WTC11 (cell line): ENCODE measurements at regions not wholly inside any gene's neighbourhood (a gene's known extent, or its start where the extent isn't known, plus 50 kb on each side); places are given as distances from the start of the nearest gene placed in this dataset.

Experiments
- ATAC-seq: fragments of 200-7000 bp; cut with Tn5 transposase; 2 replicates; pipeline ENCODE4 v1.10.0; 2021; ENCODE audit warnings: mild to moderate bottlenecking, moderate library complexity
- CTCF ChIA-PET: fragments of 300-600 bp; sonication (Branson Sonifier 250); formaldehyde crosslinking; loops from one replicate; lab custom pipeline; 2021; ENCODE audit warnings: antibody characterized with exemption; lab: Charles Lee
- POLR2A ChIA-PET: fragments of 350-600 bp; sonication (Branson Sonifier 250); formaldehyde crosslinking; loops from one replicate; lab custom pipeline; 2021; ENCODE audit warnings: antibody characterized with exemption; lab: Charles Lee
- DNase-seq: peaks from one replicate; pipeline ENCODE4 v3.0.0; 2021; ENCODE audit warnings: low spot score
- H3K27ac Mint-ChIP-seq: 2 replicates; pipeline ENCODE4 v1.8.0; 2021; ENCODE audit warnings: mixed read lengths
- H3K27me3 Mint-ChIP-seq: 2 replicates; pipeline ENCODE4 v1.8.0; 2021; ENCODE audit warnings: low read depth, mild to moderate bottlenecking, moderate library complexity, mixed read lengths
- H3K36me3 Mint-ChIP-seq: 2 replicates; pipeline ENCODE4 v1.8.0; 2021; ENCODE audit warnings: mixed read lengths
- H3K4me1 Mint-ChIP-seq: 2 replicates; pipeline ENCODE4 v1.8.0; 2022; ENCODE audit warnings: mixed read lengths
- H3K4me3 Mint-ChIP-seq: 2 replicates; pipeline ENCODE4 v1.8.0; 2021; ENCODE audit warnings: mild to moderate bottlenecking, moderate library complexity, mixed read lengths
- H3K9me3 Mint-ChIP-seq: 2 replicates; pipeline ENCODE4 v1.8.0; 2021; ENCODE audit warnings: mixed read lengths
- AR ChIP-seq: fragments of 250-450 bp; sonication (Bioruptor Pico); IDR thresholded peaks from 2 replicates; pipeline ENCODE4 v1.9.0; 2021; ENCODE audit warnings: mild to moderate bottlenecking
- ATF1 ChIP-seq: sonication (generic); formaldehyde crosslinking; IDR thresholded peaks from 2 replicates; pipeline ENCODE4 v1.8.1; 2023; ENCODE audit warnings: mild to moderate bottlenecking, moderate library complexity, missing genetic modification reagents
- ATF3 ChIP-seq: sonication (generic); formaldehyde crosslinking; conservative IDR thresholded peaks from 2 replicates; pipeline ENCODE4 v1.8.1; 2022; ENCODE audit warnings: mild to moderate bottlenecking, missing genetic modification reagents
- CDX4 ChIP-seq: fragments of 250-450 bp; sonication (Bioruptor Pico); IDR thresholded peaks from 2 replicates; pipeline ENCODE4 v1.9.0; 2021; ENCODE audit warnings: moderate library complexity, mild to moderate bottlenecking, inconsistent platforms, borderline replicate concordance
- FOXK1 ChIP-seq: sonication (generic); formaldehyde crosslinking; IDR thresholded peaks from 2 replicates; pipeline ENCODE4 v1.8.0; 2022; ENCODE audit warnings: mild to moderate bottlenecking, moderate library complexity, missing genetic modification reagents
- IRF2 ChIP-seq: sonication (generic); formaldehyde crosslinking; IDR thresholded peaks from 2 replicates; pipeline ENCODE4 v1.8.0; 2022; ENCODE audit warnings: low read depth, missing genetic modification reagents, borderline replicate concordance
- JUN ChIP-seq: sonication (generic); formaldehyde crosslinking; IDR thresholded peaks from 2 replicates; pipeline ENCODE4 v1.8.0; 2023; ENCODE audit warnings: mild to moderate bottlenecking, missing genetic modification reagents
- KAT7 ChIP-seq: sonication (generic); formaldehyde crosslinking; IDR thresholded peaks from 2 replicates; pipeline ENCODE4 v1.8.1; 2023; ENCODE audit warnings: missing genetic modification reagents, mild to moderate bottlenecking, borderline replicate concordance
- MXD4 ChIP-seq: fragments of 250-450 bp; sonication (Bioruptor Pico); IDR thresholded peaks from 2 replicates; pipeline ENCODE4 v1.8.0; 2021; ENCODE audit warnings: mild to moderate bottlenecking, moderate library complexity, borderline replicate concordance
- NFATC4 ChIP-seq: fragments of 250-450 bp; sonication (Bioruptor Pico); IDR thresholded peaks from 2 replicates; pipeline ENCODE4 v1.9.0; 2021; ENCODE audit warnings: mild to moderate bottlenecking
- NFYB ChIP-seq: sonication (generic); formaldehyde crosslinking; conservative IDR thresholded peaks from 2 replicates; pipeline ENCODE4 v1.8.0; 2022; ENCODE audit warnings: low read depth, missing genetic modification reagents
- NR2C2 ChIP-seq: sonication (generic); formaldehyde crosslinking; IDR thresholded peaks from 2 replicates; pipeline ENCODE4 v1.8.0; 2022; ENCODE audit warnings: mild to moderate bottlenecking, missing genetic modification reagents
- SMAD3 ChIP-seq: sonication (generic); formaldehyde crosslinking; IDR thresholded peaks from 2 replicates; pipeline ENCODE4 v1.8.0; 2022; ENCODE audit warnings: missing genetic modification reagents, mild to moderate bottlenecking, borderline replicate concordance
- ZNF121 ChIP-seq: sonication (generic); formaldehyde crosslinking; IDR thresholded peaks from 2 replicates; pipeline ENCODE4 v1.8.0; 2023; ENCODE audit warnings: missing genetic modification reagents
- ZNF416 ChIP-seq: fragments of 250-450 bp; sonication (Bioruptor Pico); IDR thresholded peaks from 2 replicates; pipeline ENCODE4 v1.9.0; 2021; ENCODE audit warnings: mild to moderate bottlenecking, inconsistent platforms
- ZNF425 ChIP-seq: fragments of 250-450 bp; sonication (Bioruptor Pico); conservative IDR thresholded peaks from 2 replicates; pipeline ENCODE4 v1.9.0; 2021; ENCODE audit warnings: mild to moderate bottlenecking
- TF ChIP-seq, protein P1 (sequence below): sonication (generic); formaldehyde crosslinking; IDR thresholded peaks from 2 replicates; pipeline ENCODE4 v1.8.1; 2023; ENCODE audit warnings: mild to moderate bottlenecking, moderate library complexity, missing genetic modification reagents
- TF ChIP-seq, protein P2 (sequence below): sonication (generic); formaldehyde crosslinking; IDR thresholded peaks from 2 replicates; pipeline ENCODE4 v1.8.1; 2023; ENCODE audit warnings: mild to moderate bottlenecking, missing genetic modification reagents

- TF ChIP-seq MXD4 (CRISPR knock-in tag) (no peak), NFATC4 (no peak), IRF2 (CRISPR knock-in tag) (no peak)
- TF ChIP-seq, protein P1, sequence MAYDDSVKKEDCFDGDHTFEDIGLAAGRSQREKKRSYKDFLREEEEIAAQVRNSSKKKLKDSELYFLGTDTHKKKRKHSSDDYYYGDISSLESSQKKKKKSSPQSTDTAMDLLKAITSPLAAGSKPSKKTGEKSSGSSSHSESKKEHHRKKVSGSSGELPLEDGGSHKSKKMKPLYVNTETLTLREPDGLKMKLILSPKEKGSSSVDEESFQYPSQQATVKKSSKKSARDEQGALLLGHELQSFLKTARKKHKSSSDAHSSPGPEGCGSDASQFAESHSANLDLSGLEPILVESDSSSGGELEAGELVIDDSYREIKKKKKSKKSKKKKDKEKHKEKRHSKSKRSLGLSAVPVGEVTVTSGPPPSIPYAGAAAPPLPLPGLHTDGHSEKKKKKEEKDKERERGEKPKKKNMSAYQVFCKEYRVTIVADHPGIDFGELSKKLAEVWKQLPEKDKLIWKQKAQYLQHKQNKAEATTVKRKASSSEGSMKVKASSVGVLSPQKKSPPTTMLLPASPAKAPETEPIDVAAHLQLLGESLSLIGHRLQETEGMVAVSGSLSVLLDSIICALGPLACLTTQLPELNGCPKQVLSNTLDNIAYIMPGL (CRISPR knock-in tag): no peak
Observed at GRCh38 chr21:35386491-35387079, 337.5 kb upstream of the RUNX1 start (continued).

- Mint-ChIP-seq H3K27me3 (no peaks in the 10 kb centered on the region), H3K36me3 (no peaks in the 10 kb centered on the region), H3K4me3 (no peak overlapping the region), H3K9me3 (peaks cover 7% of the 10 kb centered on the region), H3K27ac (no peak overlapping the region), H3K4me1 (peaks cover 5% of the 10 kb centered on the region)
- TF ChIP-seq NFYB (CRISPR knock-in tag) (no peak), KAT7 (CRISPR knock-in tag) (no peak), ZNF425 (CRISPR knock-in tag) (no peak), FOXK1 (CRISPR knock-in tag) (no peak), MXD4 (CRISPR knock-in tag) (no peak), ATF3 (no peak), CDX4 (CRISPR knock-in tag) (no peak), JUN (CRISPR knock-in tag) (no peak), NR2C2 (CRISPR knock-in tag) (no peak), SMAD3 (CRISPR knock-in tag) (no peak)
- TF ChIP-seq, protein P1 (CRISPR knock-in tag): no peak
- ChIA-PET CTCF (no interaction called here), POLR2A (interaction anchor here (0.6 kb wide), 1 partner anchor 464 kb away, joined by 3 read pairs; no protein-coding TSS in a partner anchor)
- ATAC-seq (no peak), DNase-seq (no peak)
Observed at GRCh38 chr21:35384375-35384774, 335.3 kb upstream of the RUNX1 start.

GRCh38 chr21:35382696-35383095 lies 333.6 kb upstream of the RUNX1 start:
- ChIA-PET CTCF (no interaction called here), POLR2A (no interaction called here)
- no peak for DNase-seq
- Mint-ChIP-seq H3K4me3 (no peak overlapping the region), H3K9me3 (no peaks in the 10 kb centered on the region), H3K27me3 (no peaks in the 10 kb centered on the region), H3K36me3 (no peaks in the 10 kb centered on the region), H3K4me1 (peaks cover 6% of the 10 kb centered on the region), H3K27ac (no peak overlapping the region)
- ATAC-seq: no peak
- TF ChIP-seq, protein P2, sequence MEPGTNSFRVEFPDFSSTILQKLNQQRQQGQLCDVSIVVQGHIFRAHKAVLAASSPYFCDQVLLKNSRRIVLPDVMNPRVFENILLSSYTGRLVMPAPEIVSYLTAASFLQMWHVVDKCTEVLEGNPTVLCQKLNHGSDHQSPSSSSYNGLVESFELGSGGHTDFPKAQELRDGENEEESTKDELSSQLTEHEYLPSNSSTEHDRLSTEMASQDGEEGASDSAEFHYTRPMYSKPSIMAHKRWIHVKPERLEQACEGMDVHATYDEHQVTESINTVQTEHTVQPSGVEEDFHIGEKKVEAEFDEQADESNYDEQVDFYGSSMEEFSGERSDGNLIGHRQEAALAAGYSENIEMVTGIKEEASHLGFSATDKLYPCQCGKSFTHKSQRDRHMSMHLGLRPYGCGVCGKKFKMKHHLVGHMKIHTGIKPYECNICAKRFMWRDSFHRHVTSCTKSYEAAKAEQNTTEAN (CRISPR knock-in tag): no peak
- TF ChIP-seq NFYB (CRISPR knock-in tag) (no peak), AR (no peak), NR2C2 (CRISPR knock-in tag) (no peak), ZNF121 (no peak), ZNF416 (CRISPR knock-in tag) (no peak), ATF1 (CRISPR knock-in tag) (no peak)
